ENCODE measurements at regions not wholly inside any gene's neighbourhood (a gene's known extent, or its start where the extent isn't known, plus 50 kb on each side); places are given as distances from the start of the nearest gene placed in this dataset.
A peak's percentile ranks its signal among the peaks of the same experiment; 100 is the strongest.

DNA sequence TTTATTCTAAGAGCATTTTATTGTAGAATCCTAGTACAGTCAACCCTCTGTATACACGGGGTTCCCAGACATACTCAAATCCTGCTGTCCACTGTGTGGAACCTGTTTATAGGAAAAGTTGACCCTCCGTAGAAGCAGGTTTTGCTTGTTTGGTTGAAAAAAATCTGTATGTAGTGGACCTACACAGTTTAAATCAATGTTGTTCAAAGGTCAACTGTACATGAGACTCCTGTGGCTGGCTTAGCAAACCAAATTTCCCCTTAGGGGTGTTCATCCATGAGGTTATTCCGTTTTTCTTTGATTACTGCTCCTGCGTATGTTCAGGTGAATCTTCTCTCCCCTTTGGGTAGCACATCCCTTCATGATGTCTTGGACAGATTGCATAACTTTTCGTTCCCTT is 387.0 kb upstream of the ZFP64 start:
- no peak for DNase-seq (ENCODE audit: low read depth, low spot score)

DNA sequence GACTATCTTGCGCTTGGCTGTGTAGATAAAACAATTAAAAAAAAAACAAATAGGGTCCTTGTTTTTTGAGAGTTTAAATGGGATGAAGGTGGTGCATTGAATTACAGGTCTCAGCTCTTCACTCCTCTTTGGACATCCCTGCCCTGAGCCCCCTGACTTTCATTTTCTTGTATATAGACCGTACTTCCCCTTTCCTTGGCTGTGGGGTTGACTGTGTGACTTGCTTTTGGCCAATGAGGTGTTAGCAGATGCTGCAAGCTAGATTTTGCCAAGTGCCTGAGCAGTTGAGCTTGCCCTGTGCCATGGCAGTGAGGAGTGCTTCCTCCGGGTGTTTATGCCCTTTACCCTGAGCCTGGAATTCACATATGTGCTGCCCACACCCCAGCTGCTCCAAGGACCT is 386.1 kb upstream of the ZFP64 start:
- DNase-seq (ENCODE audit: low read depth, low spot score): no peak

DNA sequence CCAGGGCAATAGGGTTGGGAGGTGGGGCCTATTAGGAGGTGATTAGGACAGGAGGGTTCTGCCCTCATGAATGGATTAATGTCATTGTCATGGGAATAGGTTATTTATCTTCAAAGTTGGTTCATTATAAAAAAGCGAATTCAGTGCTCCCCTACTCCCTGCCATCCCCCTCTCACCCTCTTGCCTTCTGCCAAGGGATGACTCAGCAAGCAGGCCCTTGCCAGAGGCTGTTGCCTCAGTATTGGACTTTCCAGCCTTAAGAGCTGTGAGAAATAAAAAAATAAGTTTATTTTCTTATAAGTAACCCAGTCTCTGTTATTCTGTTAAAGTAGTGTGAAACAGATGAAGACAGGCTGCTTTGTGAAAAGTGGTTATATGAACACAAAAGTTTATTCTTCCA is 381.1 kb upstream of the ZFP64 start:
- no peak for DNase-seq (ENCODE audit: low read depth, low spot score)

DNA sequence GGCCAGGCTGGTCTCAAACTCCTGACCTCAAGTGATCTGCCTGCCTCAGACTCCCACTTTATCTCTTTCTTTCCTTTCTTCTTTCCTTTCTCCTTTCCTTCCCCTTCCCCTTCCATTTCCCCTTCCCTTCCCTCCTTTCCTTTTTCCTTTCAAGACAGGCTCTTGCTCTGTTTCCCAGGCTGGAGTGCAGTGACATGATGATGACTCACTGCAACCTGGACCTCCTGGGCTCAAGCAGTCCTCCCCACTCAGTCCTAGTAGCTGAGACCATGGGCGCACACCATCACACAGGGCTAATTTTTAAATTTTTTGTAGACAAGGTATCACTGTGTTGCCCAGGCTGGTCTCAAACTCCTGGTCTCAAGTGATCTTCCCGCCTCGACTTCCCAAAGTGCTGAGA is 377.6 kb upstream of the ZFP64 start:
- DNase-seq (ENCODE audit: low read depth, low spot score): no peak

DNA sequence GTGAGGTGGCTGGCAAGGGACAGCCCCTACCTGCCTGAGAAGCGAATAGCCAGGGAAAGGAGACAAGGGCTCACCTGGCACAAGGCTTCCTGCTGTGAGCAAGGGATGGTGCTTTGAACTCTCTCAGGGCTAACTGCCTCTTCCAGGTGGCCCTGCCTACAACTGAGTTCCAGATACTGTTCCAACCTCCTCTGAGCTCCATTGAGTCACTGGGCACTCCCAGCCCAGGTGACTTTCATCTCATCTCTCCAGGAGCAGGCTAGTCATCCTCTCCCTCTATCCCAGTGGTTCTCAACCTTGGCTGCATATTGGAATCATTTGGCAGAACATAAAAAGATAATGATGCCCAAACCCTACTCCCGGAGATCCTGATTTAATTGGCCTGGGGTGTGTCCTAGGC is 374.0 kb upstream of the ZFP64 start:
- no peak for DNase-seq (ENCODE audit: low read depth, low spot score)

DNA sequence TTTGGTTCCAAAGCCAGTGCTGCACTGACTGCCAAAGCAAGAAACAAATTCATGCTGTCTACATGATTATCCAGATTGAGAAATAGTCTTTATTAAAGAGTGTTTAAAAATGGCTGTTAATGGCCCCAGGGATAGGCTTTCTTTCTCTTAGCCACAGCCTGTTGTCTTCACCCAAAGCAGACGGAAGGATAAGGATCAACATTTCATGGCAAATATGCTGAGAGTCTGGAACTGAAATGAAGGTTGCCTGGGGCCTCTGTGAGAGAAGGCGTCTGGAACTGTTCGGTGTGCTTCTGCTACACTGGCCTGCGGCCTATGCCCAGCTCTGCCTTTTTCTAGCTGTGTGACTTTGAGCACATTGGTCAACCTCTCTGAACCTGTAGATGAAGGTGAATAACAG is 373.0 kb upstream of the ZFP64 start:
- no peak for DNase-seq (ENCODE audit: low read depth, low spot score)

DNA sequence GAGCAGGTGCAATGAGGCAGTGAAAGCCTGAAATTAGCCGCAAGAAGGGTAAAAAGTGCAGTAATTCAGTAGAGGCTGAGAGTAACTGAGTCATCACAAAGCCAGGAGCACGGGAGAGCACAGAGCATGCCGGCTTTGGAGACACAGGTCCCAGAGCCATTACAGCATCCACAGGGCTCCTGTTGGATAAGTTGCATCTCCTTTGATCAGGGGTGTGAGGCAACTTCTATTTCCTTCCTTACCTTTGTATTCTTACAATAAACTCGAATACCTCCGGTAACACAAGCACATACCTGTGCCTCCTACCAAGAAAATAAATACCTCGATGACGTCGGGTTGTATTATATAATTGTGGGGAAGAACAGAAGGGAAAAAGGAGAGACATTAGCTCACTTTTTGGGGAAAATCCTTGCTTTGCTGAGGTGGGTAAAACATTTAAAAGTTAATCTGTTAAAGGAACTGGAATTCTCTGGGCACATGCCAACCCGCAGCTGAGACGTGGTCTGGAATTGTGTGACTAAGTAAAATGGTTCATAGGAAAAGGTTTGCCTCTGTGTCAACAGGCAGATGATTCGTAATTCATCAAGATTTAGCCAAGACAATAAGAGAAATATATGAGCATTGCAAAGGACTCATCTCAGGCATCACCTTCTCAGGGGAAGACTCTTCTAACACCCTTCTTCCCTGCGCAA is 360.7 kb upstream of the ZFP64 start:
- DNase-seq (ENCODE audit: low read depth, low spot score): peak; percentile 71

DNA sequence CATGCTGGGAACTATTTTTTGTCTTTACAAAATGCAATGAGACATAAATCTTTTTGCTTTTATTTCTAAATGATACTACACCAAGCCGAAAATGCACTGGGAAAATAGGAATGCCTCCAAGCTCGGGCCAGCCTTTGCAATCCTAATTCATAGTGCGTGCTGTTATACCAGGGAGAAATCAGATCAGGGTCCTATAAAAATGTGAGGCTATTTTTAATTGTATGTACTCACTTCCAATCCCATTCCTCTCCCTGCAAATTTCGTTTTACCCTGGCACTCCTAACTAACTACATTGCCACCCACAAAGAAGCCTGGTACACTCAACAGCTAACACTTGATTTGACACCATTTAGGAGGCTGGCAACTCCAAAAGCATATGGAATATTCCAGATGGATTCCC is 350.6 kb upstream of the ZFP64 start:
- DNase-seq (ENCODE audit: low read depth, low spot score): no peak

DNA sequence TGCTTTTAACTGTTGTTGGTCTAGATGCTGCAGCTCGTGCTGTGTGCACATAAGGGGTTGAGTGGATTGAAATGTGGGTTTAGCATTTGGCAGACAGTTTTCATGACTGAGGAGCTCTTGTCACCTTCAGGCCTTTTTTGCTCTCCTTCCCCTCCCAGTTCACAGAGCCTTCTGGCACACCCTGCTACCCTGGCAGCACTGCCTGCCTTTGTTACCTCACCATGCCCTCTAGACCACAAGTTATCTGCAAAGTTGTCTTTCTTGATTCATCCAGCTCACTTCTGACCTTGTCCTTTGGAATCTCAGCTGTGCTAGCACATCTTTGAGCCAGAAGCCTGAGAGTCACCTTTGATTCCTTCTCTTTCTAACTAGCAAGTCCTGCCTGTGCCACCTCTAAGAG is 348.9 kb upstream of the ZFP64 start:
- DNase-seq (ENCODE audit: low read depth, low spot score): no peak

DNA sequence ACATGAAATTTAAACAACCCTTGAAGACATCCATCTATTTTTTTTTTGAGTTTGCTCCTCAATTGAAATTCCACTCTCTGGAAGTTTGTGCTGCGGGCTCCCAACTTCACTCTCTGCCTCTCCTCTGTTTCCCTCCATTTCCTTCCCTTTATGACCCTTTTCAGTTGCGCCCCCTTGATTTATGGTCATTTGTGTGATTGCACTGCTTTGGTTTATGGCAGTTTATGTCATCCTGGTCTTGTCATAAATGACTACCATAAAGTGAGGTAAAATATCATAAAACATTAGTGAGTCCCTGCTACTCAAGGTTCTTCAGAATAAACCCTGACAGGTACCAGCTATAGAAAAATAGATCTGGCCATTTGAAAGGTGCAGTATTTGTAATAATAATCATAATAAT is 348.3 kb upstream of the ZFP64 start:
- DNase-seq (ENCODE audit: low read depth, low spot score): no peak

DNA sequence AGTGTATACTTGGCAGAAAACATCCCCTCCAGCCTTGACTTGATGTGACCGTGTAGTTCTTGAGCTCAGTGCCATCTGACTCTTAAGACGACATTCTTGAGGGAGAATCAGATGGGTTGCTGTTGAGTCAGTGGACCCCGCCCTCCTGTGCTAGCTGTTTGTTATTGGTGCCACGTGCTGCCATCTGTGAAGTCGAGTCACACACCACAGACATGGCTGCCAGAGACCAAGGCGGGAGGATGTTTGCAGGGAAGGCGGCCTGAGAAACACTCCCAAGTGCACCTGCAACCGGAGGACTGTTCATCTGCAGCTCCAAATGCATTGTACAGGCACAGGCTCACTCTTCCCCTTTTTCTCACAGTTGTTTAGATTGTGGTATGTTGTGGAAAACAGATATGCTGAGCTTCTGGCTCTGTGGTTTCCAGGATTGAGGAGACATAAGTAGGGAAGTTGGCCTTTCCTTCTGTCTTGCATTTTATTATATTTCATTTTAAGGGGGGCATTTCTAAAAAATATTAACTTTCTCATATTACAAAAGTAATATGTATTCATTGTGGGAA is 345.3 kb upstream of the ZFP64 start:
- DNase-seq (ENCODE audit: low read depth, low spot score): no peak

DNA sequence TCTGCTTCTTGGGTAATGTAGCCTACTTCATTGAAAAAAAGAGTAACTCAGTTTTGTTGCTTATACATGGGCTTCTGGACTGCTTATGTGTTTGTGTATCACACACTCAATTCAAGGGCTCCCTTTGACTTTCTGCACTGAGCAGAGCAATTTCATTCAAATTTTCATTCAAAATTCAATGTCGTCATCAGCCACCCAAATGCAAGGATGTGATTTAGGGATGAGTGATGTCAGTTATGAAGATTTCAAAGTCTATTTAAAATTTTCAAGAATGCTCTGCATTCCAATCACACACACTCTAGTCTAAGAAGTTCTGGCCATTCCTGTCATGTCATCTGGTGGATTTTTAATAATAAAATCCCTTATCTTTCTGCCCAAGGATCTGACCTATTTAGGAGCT is 344.5 kb upstream of the ZFP64 start:
- DNase-seq (ENCODE audit: low read depth, low spot score): no peak

DNA sequence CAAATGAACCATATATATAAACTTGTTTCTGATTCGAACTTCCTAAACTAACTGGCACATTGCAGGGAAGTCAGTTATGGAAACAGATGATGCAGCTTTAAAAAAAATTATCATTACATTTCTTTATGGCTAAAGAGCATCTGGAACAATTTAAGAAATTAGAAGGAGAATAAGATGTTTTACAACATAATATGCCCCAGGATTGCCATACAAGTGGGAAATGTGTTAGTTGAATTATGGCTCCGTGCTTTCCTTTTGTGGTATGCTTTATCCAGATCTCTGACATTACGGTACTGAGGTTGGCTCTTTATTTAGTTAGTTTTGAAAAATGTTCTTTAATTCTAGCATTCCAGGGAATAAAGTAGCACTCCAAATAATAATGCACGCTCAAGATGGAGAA is 343.0 kb upstream of the ZFP64 start:
- DNase-seq (ENCODE audit: low read depth, low spot score): no peak

DNA sequence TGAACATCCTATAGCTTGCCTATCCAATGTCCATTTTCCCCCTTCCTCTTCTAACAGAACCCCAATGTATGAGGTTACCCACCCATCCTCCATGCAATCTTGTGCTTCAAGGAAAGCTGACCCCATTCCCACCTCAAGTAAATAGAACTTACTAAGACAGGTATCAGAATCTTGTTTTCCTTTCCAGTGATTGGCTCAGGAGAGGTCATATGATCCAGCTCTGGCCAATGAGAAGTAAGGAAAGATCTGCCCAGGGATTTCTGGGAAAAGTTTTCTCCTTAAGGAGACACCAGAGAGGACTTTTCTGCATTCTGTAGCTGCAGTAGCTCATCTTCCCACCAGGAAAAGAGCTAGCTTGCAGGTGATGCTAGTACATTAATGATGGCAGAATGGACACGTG is 341.8 kb upstream of the ZFP64 start:
- no peak for DNase-seq (ENCODE audit: low read depth, low spot score)

DNA sequence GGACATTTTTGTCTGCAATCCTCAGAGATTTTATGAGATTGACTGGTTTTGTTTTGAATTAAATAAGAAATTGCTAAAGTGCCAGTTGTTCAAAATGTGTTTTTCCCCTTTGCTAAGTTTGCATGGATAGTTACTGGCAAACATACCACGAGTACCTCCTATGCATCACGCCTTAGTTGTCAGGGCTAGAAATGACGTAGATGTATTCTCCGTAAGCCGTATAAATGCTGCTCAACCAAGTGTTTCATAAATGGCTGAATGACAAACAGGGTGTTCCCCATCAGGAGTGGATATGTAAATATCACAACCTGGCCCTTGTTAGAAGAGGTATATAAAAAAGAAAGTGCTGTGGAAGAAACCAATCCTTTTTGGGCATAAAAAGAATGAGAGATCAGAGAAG is 341.1 kb upstream of the ZFP64 start:
- no peak for DNase-seq (ENCODE audit: low read depth, low spot score)

DNA sequence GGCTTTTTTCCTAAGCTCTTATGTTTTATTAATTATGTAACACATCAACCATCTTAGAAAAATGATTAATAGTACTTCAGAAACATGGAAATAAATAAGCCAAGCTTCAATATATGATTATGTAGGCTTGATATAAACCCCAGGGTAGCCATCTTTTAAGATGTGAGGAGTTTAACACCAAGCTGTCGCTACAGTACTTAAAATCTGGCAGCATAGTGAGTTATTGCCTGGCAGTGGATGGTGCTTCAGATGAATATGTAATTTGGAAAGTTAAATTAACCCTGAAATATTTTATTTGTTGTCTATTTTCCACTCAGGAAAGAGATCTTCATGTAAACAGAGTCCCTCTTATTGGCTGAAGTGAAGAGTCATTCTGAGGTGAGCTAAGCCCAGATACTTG is 339.0 kb upstream of the ZFP64 start:
- DNase-seq (ENCODE audit: low read depth, low spot score): no peak

DNA sequence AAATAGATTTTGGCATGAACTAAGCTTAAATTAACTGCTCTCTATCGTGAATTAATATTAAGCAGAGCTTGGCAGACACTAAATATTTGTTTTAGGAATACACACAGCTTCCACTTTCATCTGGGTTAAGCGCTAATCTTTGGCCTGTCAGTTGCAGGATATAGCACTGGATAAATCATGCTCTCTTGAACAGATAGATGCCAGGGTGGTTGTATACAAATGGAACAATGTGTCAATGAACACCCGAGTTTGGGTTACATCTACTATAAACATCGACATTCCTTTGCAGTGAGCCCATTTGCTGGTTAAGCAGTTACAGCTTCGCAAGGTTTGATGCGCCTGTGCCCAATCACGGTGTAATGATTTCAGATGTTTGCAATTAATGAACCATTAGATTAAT is 338.2 kb upstream of the ZFP64 start:
- DNase-seq (ENCODE audit: low read depth, low spot score): no peak

DNA sequence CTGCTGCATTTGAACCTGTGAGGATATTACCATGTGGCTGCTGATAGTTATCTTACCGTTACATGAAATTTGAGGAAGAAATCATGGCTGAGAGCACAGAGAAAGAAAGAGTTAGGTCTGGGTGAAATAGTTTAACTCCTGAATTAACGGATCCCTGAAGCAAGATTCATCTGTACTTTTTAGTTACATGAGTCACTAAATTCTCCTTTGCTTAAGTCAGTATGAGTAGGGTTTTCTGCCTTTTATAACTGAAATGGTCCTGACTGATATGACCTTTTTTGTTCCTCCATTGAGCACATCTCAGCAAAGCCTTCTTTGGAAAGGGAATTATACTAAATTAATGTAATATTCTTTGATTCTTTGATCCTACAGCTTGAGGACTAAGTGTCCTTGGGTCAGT is 333.3 kb upstream of the ZFP64 start:
- DNase-seq (ENCODE audit: low read depth, low spot score): no peak

DNA sequence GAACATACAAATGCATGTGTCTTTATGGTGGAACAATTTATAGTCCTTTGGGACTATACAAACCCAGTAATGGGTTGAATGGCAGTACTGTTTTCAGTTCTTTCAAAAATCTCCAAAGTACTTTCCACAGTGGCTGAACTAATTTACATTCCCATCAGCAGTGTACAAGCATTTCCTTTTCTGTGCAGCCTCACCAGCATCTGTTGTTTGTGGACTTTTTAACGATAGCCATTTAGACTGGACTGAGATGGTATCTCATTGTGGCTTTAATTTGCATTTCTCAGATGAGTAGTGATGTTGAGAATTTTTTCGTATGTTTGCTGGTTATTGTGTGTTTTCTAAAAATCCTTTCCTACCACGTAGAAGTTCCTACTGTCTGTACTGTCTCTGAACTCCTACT is 327.2 kb upstream of the ZFP64 start:
- no peak for DNase-seq (ENCODE audit: low read depth, low spot score)

DNA sequence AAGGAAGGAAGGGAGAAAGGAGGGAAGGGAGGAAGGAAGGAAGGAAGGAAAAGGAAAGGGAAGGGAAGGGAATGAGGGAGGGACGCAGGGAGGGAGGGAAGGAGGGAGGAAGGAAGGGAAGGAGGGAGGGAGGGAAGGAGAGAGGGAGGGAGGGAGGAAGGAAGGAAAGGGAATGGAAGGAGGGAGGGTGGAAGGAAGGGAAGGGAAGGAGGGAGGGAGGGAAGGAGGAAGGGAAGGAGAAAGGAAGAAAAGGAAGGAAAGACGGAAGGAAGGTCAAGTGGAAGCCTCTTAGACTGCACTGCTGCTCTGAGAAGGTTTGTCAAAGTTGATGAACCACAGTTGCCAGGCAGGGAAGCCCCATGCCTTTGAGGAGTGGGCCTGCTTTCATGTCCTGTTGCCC is 324.3 kb upstream of the ZFP64 start:
- DNase-seq (ENCODE audit: low read depth, low spot score): no peak

DNA sequence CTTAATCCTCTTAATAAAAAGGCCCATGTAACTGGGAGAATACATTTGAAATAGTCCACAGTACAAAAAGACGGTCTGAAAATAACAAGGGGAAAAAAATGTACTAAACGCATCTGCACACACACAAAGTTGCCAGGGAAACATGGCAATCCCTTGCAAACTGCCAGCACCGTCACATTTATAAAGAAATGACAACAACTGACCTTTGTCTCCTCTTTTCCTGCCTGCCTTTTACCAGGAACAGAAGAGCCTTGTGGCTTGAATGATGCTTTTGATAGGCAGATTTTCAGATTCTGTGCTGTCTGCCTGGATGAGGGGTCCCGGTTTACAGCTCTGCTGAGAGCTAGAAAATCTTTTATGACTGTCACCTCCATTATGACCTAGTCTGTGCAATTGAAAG is 308.6 kb upstream of the ZFP64 start:
- no peak for DNase-seq (ENCODE audit: low read depth, low spot score)

DNA sequence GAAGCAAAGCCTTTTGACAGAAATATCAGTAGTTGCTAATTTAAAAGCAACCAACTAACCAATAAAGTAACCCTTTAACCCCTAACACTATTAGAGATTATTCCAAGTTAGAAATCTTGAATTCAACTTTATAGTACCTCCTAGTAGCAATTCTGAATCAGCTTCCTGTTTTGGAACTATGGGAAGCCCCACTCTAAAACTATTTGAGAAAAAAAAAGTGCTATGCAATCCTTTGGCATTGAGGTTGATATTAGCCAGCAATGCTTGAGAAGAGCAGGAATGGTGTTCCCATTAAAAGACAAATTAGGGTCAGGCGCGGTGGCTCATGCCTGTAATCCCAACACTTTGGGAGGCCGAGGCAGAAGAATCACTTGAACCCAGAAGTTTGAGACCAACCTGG is 306.2 kb upstream of the ZFP64 start:
- no peak for DNase-seq (ENCODE audit: low read depth, low spot score)

DNA sequence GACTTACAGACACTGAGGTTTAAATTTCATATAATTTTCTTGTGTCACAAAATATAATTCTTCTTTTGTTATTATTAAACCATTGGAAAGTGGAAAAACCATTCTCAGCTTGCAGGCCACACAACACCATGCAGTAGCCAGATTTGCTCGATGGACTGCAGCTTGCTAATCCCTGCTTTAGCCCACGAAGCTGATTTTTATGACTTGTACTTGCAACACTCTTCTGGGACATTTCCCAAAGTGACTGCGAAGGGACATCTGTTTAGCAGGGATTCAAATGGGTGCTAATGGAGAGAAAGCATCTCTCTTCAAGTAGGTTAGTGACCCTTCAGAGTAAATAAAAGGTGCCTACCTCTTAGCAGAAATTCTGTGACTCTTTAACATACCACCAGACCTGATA is 304.6 kb upstream of the ZFP64 start:
- DNase-seq (ENCODE audit: low read depth, low spot score): no peak

DNA sequence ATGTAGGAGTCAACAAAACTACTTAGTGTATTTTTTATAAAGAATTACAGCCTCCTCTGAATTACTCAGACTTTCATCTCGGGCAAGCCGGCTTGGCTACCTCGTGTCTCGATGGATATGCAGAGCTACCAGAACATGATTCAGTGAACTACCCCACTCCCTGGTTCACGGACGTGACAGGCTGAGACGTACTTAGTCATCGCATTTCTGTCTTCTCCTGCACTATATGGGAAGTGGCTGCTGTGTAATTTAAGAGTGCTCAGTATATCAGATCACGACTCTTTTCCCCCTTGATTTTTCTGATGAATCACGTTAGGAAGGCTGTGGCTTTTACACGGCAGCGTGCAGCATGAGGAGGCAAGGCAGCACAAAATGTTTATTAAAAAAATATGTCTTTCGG is 302.7 kb upstream of the ZFP64 start:
- peak; percentile 86 for DNase-seq (ENCODE audit: low read depth, low spot score)

Measured in astrocyte of the hippocampus (primary cell).